ENCODE measurements at regions not wholly inside any gene's neighbourhood (a gene's known extent, or its start where the extent isn't known, plus 50 kb on each side); places are given as distances from the start of the nearest gene placed in this dataset.

- no peaks in the 10 kb centered on the region for H3K79me1 ChIP-seq (ENCODE audit: insufficient read depth, low read depth, low read length, poor library complexity, severe bottlenecking)
- H2AFZ ChIP-seq (ENCODE audit: low read length) = no peak overlapping the region
- H2BK120ac ChIP-seq (ENCODE audit: low read depth, low read length, poor library complexity, severe bottlenecking) = no peak overlapping the region
- H2BK5ac ChIP-seq (ENCODE audit: insufficient read length, low read length) = no peak overlapping the region
- no peak overlapping the region for H3K56ac ChIP-seq (ENCODE audit: insufficient read length, low read depth, low read length)
- no peaks in the 10 kb centered on the region for H3K4me1 ChIP-seq (ENCODE audit: insufficient read depth, low read length)
- no peak overlapping the region for H3K27ac ChIP-seq (ENCODE audit: insufficient read length, low read depth, low read length)
- no peak overlapping the region for H3K23ac ChIP-seq (ENCODE audit: insufficient read length, low read depth, low read length)
- no peaks in the 10 kb centered on the region for H3K23me2 ChIP-seq (ENCODE audit: insufficient read length, low read depth, low read length, poor library complexity, severe bottlenecking)
- Mint-ChIP-seq H3K27ac (no peak overlapping the region), H3K27me3 (ENCODE audit: low read depth) (no peaks in the 10 kb centered on the region), H3K9me3 (no peaks in the 10 kb centered on the region), H3K36me3 (ENCODE audit: insufficient read depth in 1 of 3, low read depth in 3 of 3) (no peaks in the 10 kb centered on the region), H3K4me1 (no peaks in the 10 kb centered on the region), H3K4me3 (no peak overlapping the region)
- TF ChIP-seq CTCF (conservative IDR thresholded peaks at IDR 0.05) = no peak
- no peaks in the 10 kb centered on the region for H3K79me2 ChIP-seq (ENCODE audit: insufficient read depth, low read length)
- no peak overlapping the region for H3K4ac ChIP-seq (ENCODE audit: low read depth, low read length)
- no peak overlapping the region for H2BK20ac ChIP-seq (ENCODE audit: low read depth, low read length, poor library complexity, severe bottlenecking)
- H4K5ac ChIP-seq (ENCODE audit: insufficient read length, low read depth, low read length) = no peak overlapping the region
- H3K4me2 ChIP-seq (ENCODE audit: insufficient read depth, insufficient read length, low read length) = no peak overlapping the region
- H3K14ac ChIP-seq (ENCODE audit: insufficient read depth, low read length) = no peak overlapping the region
- no peaks in the 10 kb centered on the region for H3K27me3 ChIP-seq (ENCODE audit: insufficient read depth, low read length)
- WGBS (ENCODE audit: extremely low coverage, insufficient read length, low lambda C conversion rate) = no CpG with 5 or more reads among the region's 2 CpGs
- no peaks in the 10 kb centered on the region for H4K20me1 ChIP-seq (ENCODE audit: control insufficient read depth, insufficient read depth, insufficient read length)
- no peak overlapping the region for H4K8ac ChIP-seq (replicated peaks; ENCODE audit: insufficient read length, low read depth, low read length)
- H3K9ac ChIP-seq (ENCODE audit: extremely low read depth, insufficient read length, low read length) = no peak overlapping the region
- H4K91ac ChIP-seq (ENCODE audit: insufficient read length, low read depth, low read length) = no peak overlapping the region
- no peak overlapping the region for H2BK12ac ChIP-seq (ENCODE audit: insufficient read length, low read depth, low read length)
- H2BK15ac ChIP-seq (ENCODE audit: low read depth, low read length) = no peak overlapping the region
- H3K18ac ChIP-seq (ENCODE audit: insufficient read length, low read depth, low read length) = no peak overlapping the region
- DNase-seq = no peak
- no peaks in the 10 kb centered on the region for H3K9me3 ChIP-seq (ENCODE audit: control insufficient read depth, low read depth, low read length)
- no peak overlapping the region for H2AK5ac ChIP-seq (ENCODE audit: insufficient read length, low read length)
- H3T11ph ChIP-seq (ENCODE audit: low read length) = no peak overlapping the region
These were observed 852.3 kb downstream of the OTOL1 start for GRCh38 chr3:162348912-162349311.

All from H9 (cell line).